MM.1S (cell line): ENCODE measurements at regions not wholly inside any gene's neighbourhood (a gene's known extent, or its start where the extent isn't known, plus 50 kb on each side); places are given as distances from the start of the nearest gene placed in this dataset.

Experiments
- CTCF ChIP-seq: fragments of 300-600 bp; sonication (generic); IDR thresholded peaks from 2 replicates; pipeline ENCODE4 v1.5.1; 2016; ENCODE audit warnings: antibody characterized with exemption, low read length, mixed read lengths
- EZH2 ChIP-seq: fragments of 300-600 bp; sonication (generic); optimal IDR thresholded peaks from 2 replicates; pipeline ENCODE3; 2017; ENCODE audit warnings: low read depth, mild to moderate bottlenecking, antibody characterized with exemption, low read length, mixed read lengths
- EZH2phosphoT487 ChIP-seq: fragments of 300-600 bp; sonication (generic); IDR thresholded peaks from 2 replicates; pipeline ENCODE4 v1.6.1; 2018; ENCODE audit warnings: antibody characterized with exemption, low read length

- no peak for TF ChIP-seq CTCF
- no peak for TF ChIP-seq EZH2
- no peak for TF ChIP-seq EZH2phosphoT487
These were observed 127.2 kb downstream of the TM9SF2 start for GRCh38 chr13:99628442-99628841.
